ENCODE measurements at regions not wholly inside any gene's neighbourhood (a gene's known extent, or its start where the extent isn't known, plus 50 kb on each side); places are given as distances from the start of the nearest gene placed in this dataset.

- Histone ChIP-seq H3K36me3 (ENCODE audit: insufficient read depth in 1 of 2, low read depth in 1 of 2) (no peaks in the 10 kb centered on the region), H3K4me3 (no peak overlapping the region), H3K9me3 (no peaks in the 10 kb centered on the region), H3K27ac (no peak overlapping the region), H3K4me1 (no peaks in the 10 kb centered on the region), H3K27me3 (ENCODE audit: insufficient read depth in 3 of 3, low read length in 2 of 3) (no peaks in the 10 kb centered on the region)
- ATAC-seq (no peak), DNase-seq (no peak)
- 21 to 24% (median 22%) methylated on average over 7 of the region's 7 CpGs for WGBS, 3 donors
- TF ChIP-seq CTCF (IDR thresholded peaks at IDR 0.05), result no peak
- intact Hi-C loops (cut with DNase I), result no loop called here
These were observed 210.2 kb upstream of the ISL1 start for GRCh38 chr5:51172903-51173626.

- WGBS, 3 donors, result 32 to 39% (median 37%) methylated on average over 3 of the region's 3 CpGs
- ATAC-seq (no peak), DNase-seq (no peak)
- H3K27me3 ChIP-seq (ENCODE audit: insufficient read depth in 3 of 3, low read length in 2 of 3), result no peaks in the 10 kb centered on the region
- H3K4me1 ChIP-seq, result no peaks in the 10 kb centered on the region
- no peak overlapping the region for H3K27ac ChIP-seq
- no peaks in the 10 kb centered on the region for H3K9me3 ChIP-seq
- no peak overlapping the region for H3K4me3 ChIP-seq
- no peak for TF ChIP-seq CTCF (IDR thresholded peaks at IDR 0.05)
- intact Hi-C loops (cut with DNase I), result no loop called here
- no peaks in the 10 kb centered on the region for H3K36me3 ChIP-seq (ENCODE audit: insufficient read depth in 1 of 2, low read depth in 1 of 2)
These were observed 201.9 kb upstream of the ISL1 start for GRCh38 chr5:51181208-51181894.

- ATAC-seq, result no peak
- no peaks in the 10 kb centered on the region for H3K27me3 ChIP-seq (ENCODE audit: insufficient read depth in 3 of 3, low read length in 2 of 3)
- TF ChIP-seq CTCF (IDR thresholded peaks at IDR 0.05), result no peak
- no peak for DNase-seq
- no peaks in the 10 kb centered on the region for H3K9me3 ChIP-seq
- 29 to 34% (median 30%) methylated on average over 4 of the region's 4 CpGs for WGBS, 3 donors
- no peak overlapping the region for H3K27ac ChIP-seq
- no peaks in the 10 kb centered on the region for H3K36me3 ChIP-seq (ENCODE audit: insufficient read depth in 1 of 2, low read depth in 1 of 2)
- H3K4me3 ChIP-seq, result no peak overlapping the region
- intact Hi-C loops (cut with DNase I), result no loop called here
- H3K4me1 ChIP-seq, result no peaks in the 10 kb centered on the region
These were observed 197.4 kb upstream of the ISL1 start for GRCh38 chr5:51185850-51186329.

GRCh38 chr5:51188001-51188591 is 195.2 kb upstream of the ISL1 start:
- intact Hi-C loops (cut with DNase I), result no loop called here
- no peak overlapping the region for H3K4me3 ChIP-seq
- WGBS, 3 donors, result 62 to 69% (median 69%) methylated on average over 6 of the region's 6 CpGs
- H3K27me3 ChIP-seq (ENCODE audit: insufficient read depth in 3 of 3, low read length in 2 of 3), result no peaks in the 10 kb centered on the region
- ATAC-seq (no peak), DNase-seq (no peak)
- TF ChIP-seq CTCF (IDR thresholded peaks at IDR 0.05), result no peak
- no peaks in the 10 kb centered on the region for H3K4me1 ChIP-seq
- H3K9me3 ChIP-seq, result no peaks in the 10 kb centered on the region
- no peak overlapping the region for H3K27ac ChIP-seq
- H3K36me3 ChIP-seq (ENCODE audit: insufficient read depth in 1 of 2, low read depth in 1 of 2), result no peaks in the 10 kb centered on the region
